Hepatocyte (in vitro differentiated cells): ENCODE measurements at regions not wholly inside any gene's neighbourhood (a gene's known extent, or its start where the extent isn't known, plus 50 kb on each side); places are given as distances from the start of the nearest gene placed in this dataset.
A peak's percentile ranks its signal among the peaks of the same experiment; 100 is the strongest.

Experiments used
- DNase-seq: peaks from one replicate; pipeline ENCODE4 v3.0.0-alpha.2; 2016; ENCODE audit warnings: low spot score
- H2AFZ ChIP-seq: fragments of 200-600 bp; sonication (generic); 2 replicates; pipeline ENCODE4 v1.6.0; 2016; ENCODE audit warnings: antibody characterized with exemption, mild to moderate bottlenecking
- H3K27ac ChIP-seq: fragments of 200-600 bp; sonication (generic); 2 replicates; pipeline ENCODE4 v1.5.1; 2016; ENCODE audit warnings: mild to moderate bottlenecking
- H3K27me3 ChIP-seq: fragments of 200-600 bp; sonication (generic); 2 replicates; pipeline ENCODE4 v1.6.1; 2016
- H3K36me3 ChIP-seq: fragments of 200-600 bp; sonication (generic); replicated peaks from 2 replicates; pipeline ENCODE4 v1.5.1; 2016; ENCODE audit warnings: low read depth; ENCODE audit not compliant: insufficient read depth
- H3K4me1 ChIP-seq: fragments of 200-600 bp; sonication (generic); 2 replicates; pipeline ENCODE4 v1.5.1; 2016; ENCODE audit warnings: mild to moderate bottlenecking, moderate library complexity; ENCODE audit not compliant: insufficient read depth
- H3K4me2 ChIP-seq: fragments of 200-600 bp; sonication (generic); 2 replicates; pipeline ENCODE4 v1.6.0; 2016
- H3K4me3 ChIP-seq: fragments of 200-600 bp; sonication (generic); 2 replicates; pipeline ENCODE4 v1.5.1; 2016; ENCODE audit warnings: mild to moderate bottlenecking
- H3K79me2 ChIP-seq: fragments of 200-600 bp; sonication (generic); 2 replicates; pipeline ENCODE4 v1.6.0; 2017; ENCODE audit warnings: mild to moderate bottlenecking
- H3K9me2 ChIP-seq: fragments of 200-600 bp; sonication (generic); replicated peaks from 2 replicates; pipeline ENCODE4 v1.6.0; 2017; ENCODE audit warnings: mild to moderate bottlenecking; ENCODE audit not compliant: insufficient read depth
- H3K9me3 ChIP-seq: fragments of 200-600 bp; sonication (generic); 2 replicates; pipeline ENCODE4 v1.5.1; 2016; ENCODE audit warnings: low read depth, mild to moderate bottlenecking
- H4K20me1 ChIP-seq: fragments of 200-600 bp; sonication (generic); 2 replicates; pipeline ENCODE4 v1.6.0; 2016; ENCODE audit warnings: mild to moderate bottlenecking; ENCODE audit not compliant: insufficient read depth, poor library complexity, severe bottlenecking
- CTCF ChIP-seq: fragments of 200-600 bp; sonication (generic); IDR thresholded peaks from 2 replicates; pipeline ENCODE4 v1.5.1; 2016; ENCODE audit warnings: antibody characterized with exemption, mild to moderate bottlenecking; ENCODE audit not compliant: poor library complexity
- EZH2 ChIP-seq: fragments of 200-600 bp; sonication (generic); IDR thresholded peaks from 2 replicates; pipeline ENCODE4 v1.6.1; 2016; ENCODE audit warnings: antibody characterized with exemption, mild to moderate bottlenecking, borderline replicate concordance
- EZH2phosphoT487 ChIP-seq: fragments of 200-600 bp; sonication (generic); IDR thresholded peaks from one replicate; pipeline ENCODE4 v1.6.1; 2018; ENCODE audit warnings: antibody characterized with exemption, mild to moderate bottlenecking, low read depth, moderate library complexity; ENCODE audit not compliant: unreplicated experiment, severe bottlenecking
- WGBS: methylation state at CpG from one replicate; pipeline ENCODE4 v1.1.6; 2016; ENCODE audit warnings: low lambda C conversion rate; ENCODE audit errors: missing lambda C conversion rate; 5-methylcytosine and 5-hydroxymethylcytosine counted together

GRCh38 chr3:79848876-79849275, 81.1 kb upstream of the ROBO1 start:
- Histone ChIP-seq H4K20me1 (no peaks in the 10 kb centered on the region), H2AFZ (no peak overlapping the region), H3K79me2 (no peaks in the 10 kb centered on the region), H3K4me3 (no peak overlapping the region), H3K27ac (no peak overlapping the region), H3K27me3 (no peaks in the 10 kb centered on the region), H3K9me3 (no peaks in the 10 kb centered on the region), H3K4me2 (no peak overlapping the region), H3K4me1 (no peaks in the 10 kb centered on the region), H3K36me3 (no peaks in the 10 kb centered on the region), H3K9me2 (no peaks in the 10 kb centered on the region)
- no peak for DNase-seq
- 81% methylated on average over 4 of the region's 4 CpGs for WGBS
- TF ChIP-seq CTCF (no peak), EZH2phosphoT487 (no peak), EZH2 (no peak)

- TF ChIP-seq EZH2phosphoT487, result no peak
- no peak for TF ChIP-seq CTCF
- no peak for TF ChIP-seq EZH2
- no peak overlapping the region for H2AFZ ChIP-seq
- no peaks in the 10 kb centered on the region for H3K27me3 ChIP-seq
- no peak overlapping the region for H3K27ac ChIP-seq
- H4K20me1 ChIP-seq, result no peaks in the 10 kb centered on the region
- no peaks in the 10 kb centered on the region for H3K9me3 ChIP-seq
- DNase-seq, result no peak
- H3K79me2 ChIP-seq, result no peaks in the 10 kb centered on the region
- H3K4me3 ChIP-seq, result no peak overlapping the region
- no peak overlapping the region for H3K4me2 ChIP-seq
- no peaks in the 10 kb centered on the region for H3K4me1 ChIP-seq
- H3K9me2 ChIP-seq, result no peaks in the 10 kb centered on the region
- 58% methylated on average over 3 of the region's 3 CpGs for WGBS
- no peaks in the 10 kb centered on the region for H3K36me3 ChIP-seq
Measured at GRCh38 chr3:79847928-79848327, 80.1 kb upstream of the ROBO1 start.

- WGBS, result 69% methylated on average over 9 of the region's 9 CpGs
Measured at GRCh38 chr3:79846148-79846933, 78.5 kb upstream of the ROBO1 start.

More at GRCh38 chr3:79846148-79846933, 78.5 kb upstream of the ROBO1 start:
- Histone ChIP-seq H3K9me2 (no peaks in the 10 kb centered on the region), H2AFZ (no peak overlapping the region), H3K36me3 (no peaks in the 10 kb centered on the region), H3K4me2 (no peak overlapping the region), H4K20me1 (no peaks in the 10 kb centered on the region), H3K9me3 (no peaks in the 10 kb centered on the region), H3K4me3 (no peak overlapping the region), H3K27ac (no peak overlapping the region), H3K27me3 (no peaks in the 10 kb centered on the region), H3K4me1 (no peaks in the 10 kb centered on the region), H3K79me2 (no peaks in the 10 kb centered on the region)
- TF ChIP-seq EZH2 (no peak), CTCF (peak; percentile 20)
- DNase-seq, result no peak
